Tibial nerve (tissue), 4 donors: ENCODE measurements at regions not wholly inside any gene's neighbourhood (a gene's known extent, or its start where the extent isn't known, plus 50 kb on each side); places are given as distances from the start of the nearest gene placed in this dataset.

Experiments used
- EP300 ChIP-seq, 2 donors: sonication (generic); formaldehyde crosslinking; IDR thresholded peaks; one replicate each; pipeline ENCODE4 v1.6.1; 2017; ENCODE audit warnings: antibody characterized with exemption in 2 of 2, mild to moderate bottlenecking in 1 of 2
- POLR2A ChIP-seq, 2 donors: fragments of 450-650 bp; IDR thresholded peaks; one replicate each; pipeline ENCODE4 v1.6.1; 2017; ENCODE audit warnings: antibody characterized with exemption in 2 of 2, mild to moderate bottlenecking in 2 of 2, moderate library complexity in 2 of 2
- TF ChIP-seq, protein P1 (sequence below), 5 experiments: fragments of 200-600 bp in 3 of 5; fragments of 450-650 bp in 2 of 5; sonication (generic) in 3 of 5; IDR thresholded peaks; one replicate each; pipeline ENCODE4 v1.5.1; 2016 to 2019; ENCODE audit warnings: antibody characterized with exemption in 5 of 5, mild to moderate bottlenecking in 3 of 5, moderate library complexity in 2 of 5

DNA sequence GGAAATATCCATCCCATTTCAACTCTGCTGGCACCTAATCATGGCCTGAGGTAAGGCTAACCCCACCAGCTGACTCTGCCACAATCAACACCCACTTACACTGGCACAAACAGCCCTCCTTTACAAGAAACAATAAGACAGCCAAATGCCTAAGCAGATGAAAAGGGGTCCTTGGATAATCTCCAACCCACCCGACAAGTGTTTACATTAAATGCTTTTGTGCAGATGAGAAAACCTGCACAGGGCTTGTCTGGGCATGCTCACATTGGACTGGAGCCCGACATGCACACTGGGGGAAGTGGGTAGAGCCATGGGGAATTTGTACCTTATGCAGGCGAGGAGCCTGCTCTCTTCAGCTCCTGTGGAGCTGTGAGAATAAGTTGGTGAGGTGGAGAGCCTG is 138.9 kb upstream of the ITM2A start:
- no peak for TF ChIP-seq POLR2A (IDR thresholded peaks at IDR 0.05)
- TF ChIP-seq, protein P1, sequence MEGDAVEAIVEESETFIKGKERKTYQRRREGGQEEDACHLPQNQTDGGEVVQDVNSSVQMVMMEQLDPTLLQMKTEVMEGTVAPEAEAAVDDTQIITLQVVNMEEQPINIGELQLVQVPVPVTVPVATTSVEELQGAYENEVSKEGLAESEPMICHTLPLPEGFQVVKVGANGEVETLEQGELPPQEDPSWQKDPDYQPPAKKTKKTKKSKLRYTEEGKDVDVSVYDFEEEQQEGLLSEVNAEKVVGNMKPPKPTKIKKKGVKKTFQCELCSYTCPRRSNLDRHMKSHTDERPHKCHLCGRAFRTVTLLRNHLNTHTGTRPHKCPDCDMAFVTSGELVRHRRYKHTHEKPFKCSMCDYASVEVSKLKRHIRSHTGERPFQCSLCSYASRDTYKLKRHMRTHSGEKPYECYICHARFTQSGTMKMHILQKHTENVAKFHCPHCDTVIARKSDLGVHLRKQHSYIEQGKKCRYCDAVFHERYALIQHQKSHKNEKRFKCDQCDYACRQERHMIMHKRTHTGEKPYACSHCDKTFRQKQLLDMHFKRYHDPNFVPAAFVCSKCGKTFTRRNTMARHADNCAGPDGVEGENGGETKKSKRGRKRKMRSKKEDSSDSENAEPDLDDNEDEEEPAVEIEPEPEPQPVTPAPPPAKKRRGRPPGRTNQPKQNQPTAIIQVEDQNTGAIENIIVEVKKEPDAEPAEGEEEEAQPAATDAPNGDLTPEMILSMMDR (IDR thresholded peaks at IDR 0.05) = no peak
- no peak for TF ChIP-seq EP300 (IDR thresholded peaks at IDR 0.05)
